ENCODE measurements at regions not wholly inside any gene's neighbourhood (a gene's known extent, or its start where the extent isn't known, plus 50 kb on each side); places are given as distances from the start of the nearest gene placed in this dataset.

GRCh38 chr4:36532670-36533379, 251.4 kb downstream of the DTHD1 start (continued):
- TF ChIP-seq USF2 (IDR thresholded peaks at IDR 0.05) (no peak), CBX2 (IDR thresholded peaks at IDR 0.05; ENCODE audit: borderline replicate concordance, low read depth) (no peak), RNF2 (IDR thresholded peaks at IDR 0.05; ENCODE audit: borderline replicate concordance, low read depth) (no peak), NFE2L2 (conservative IDR thresholded peaks at IDR 0.05; ENCODE audit: low read length) (no peak), ZFP36 (IDR thresholded peaks at IDR 0.05; ENCODE audit: borderline replicate concordance, partially characterized antibody) (no peak), MAZ (IDR thresholded peaks at IDR 0.05; ENCODE audit: borderline replicate concordance, low read depth, low read length) (no peak), KDM5A (IDR thresholded peaks at IDR 0.05) (no peak)

GRCh38 chr4:36533944-36534343, 252.5 kb downstream of the DTHD1 start:
- no peak overlapping the region for H3K4me2 ChIP-seq
- POLR2A ChIA-PET, result no interaction called here
- FAIRE-seq (no peak), DNase-seq (ENCODE audit: low read depth in 1 of 2, low spot score in 1 of 2) (no peak), ATAC-seq (no peak)
- CTCF ChIA-PET, result no interaction called here
- H3K9me3 ChIP-seq, result no peaks in the 10 kb centered on the region
- no peak overlapping the region for H3K27ac ChIP-seq
- no peaks in the 10 kb centered on the region for H3K4me1 ChIP-seq
- TF ChIP-seq SMC3 (IDR thresholded peaks at IDR 0.05) (no peak), CHD2 (IDR thresholded peaks at IDR 0.05; ENCODE audit: low read length, partially characterized antibody) (no peak), ZSCAN20 (CRISPR knock-in tag; IDR thresholded peaks at IDR 0.05) (no peak), HOXB5 (CRISPR knock-in tag; IDR thresholded peaks at IDR 0.05) (no peak), CEBPB (IDR thresholded peaks at IDR 0.05) (no peak), KDM1A (IDR thresholded peaks at IDR 0.05; ENCODE audit: low read depth) (no peak), BHLHE40 (IDR thresholded peaks at IDR 0.05; ENCODE audit: low read depth, low read length) (no peak), RNF2 (IDR thresholded peaks at IDR 0.05; ENCODE audit: borderline replicate concordance, low read depth) (no peak), BCL3 (IDR thresholded peaks at IDR 0.05) (no peak), MAZ (IDR thresholded peaks at IDR 0.05; ENCODE audit: borderline replicate concordance, low read depth, low read length) (no peak), SREBF2 (IDR thresholded peaks at IDR 0.05) (no peak)
- 0% methylated on average over 1 of the region's 1 CpG for WGBS (ENCODE audit: missing lambda C conversion rate)
- no peak overlapping the region for H3K4me3 ChIP-seq

- ATAC-seq (no peak), FAIRE-seq (no peak), DNase-seq (ENCODE audit: low read depth in 1 of 2, low spot score in 1 of 2) (no peak)
- no peak overlapping the region for H3K4me3 ChIP-seq
- no peak overlapping the region for H3K4me2 ChIP-seq
- WGBS (ENCODE audit: missing lambda C conversion rate), result 0% methylated on average over 1 of the region's 1 CpG
- TF ChIP-seq JUNB (IDR thresholded peaks at IDR 0.05) (no peak), FOXS1 (CRISPR knock-in tag; IDR thresholded peaks at IDR 0.05) (no peak), RARB (CRISPR knock-in tag; IDR thresholded peaks at IDR 0.05) (no peak), JUN (IDR thresholded peaks at IDR 0.05) (no peak), HES2 (IDR thresholded peaks at IDR 0.05) (no peak), FOSL2 (IDR thresholded peaks at IDR 0.05) (no peak), FOSL2 (CRISPR knock-in tag; IDR thresholded peaks at IDR 0.05) (no peak), MAFK (IDR thresholded peaks at IDR 0.05; ENCODE audit: partially characterized antibody) (no peak), CBX2 (IDR thresholded peaks at IDR 0.05; ENCODE audit: borderline replicate concordance, low read depth) (no peak)
- ChIA-PET POLR2A (no interaction called here), CTCF (no interaction called here)
- no peak overlapping the region for H3K27ac ChIP-seq
- H3K9me3 ChIP-seq, result no peaks in the 10 kb centered on the region
- no peaks in the 10 kb centered on the region for H3K4me1 ChIP-seq
Measured at GRCh38 chr4:36547383-36547782, 266.0 kb downstream of the DTHD1 start.
